ENCODE measurements at regions not wholly inside any gene's neighbourhood (a gene's known extent, or its start where the extent isn't known, plus 50 kb on each side); places are given as distances from the start of the nearest gene placed in this dataset.
A peak's percentile ranks its signal among the peaks of the same experiment; 100 is the strongest.

DNA sequence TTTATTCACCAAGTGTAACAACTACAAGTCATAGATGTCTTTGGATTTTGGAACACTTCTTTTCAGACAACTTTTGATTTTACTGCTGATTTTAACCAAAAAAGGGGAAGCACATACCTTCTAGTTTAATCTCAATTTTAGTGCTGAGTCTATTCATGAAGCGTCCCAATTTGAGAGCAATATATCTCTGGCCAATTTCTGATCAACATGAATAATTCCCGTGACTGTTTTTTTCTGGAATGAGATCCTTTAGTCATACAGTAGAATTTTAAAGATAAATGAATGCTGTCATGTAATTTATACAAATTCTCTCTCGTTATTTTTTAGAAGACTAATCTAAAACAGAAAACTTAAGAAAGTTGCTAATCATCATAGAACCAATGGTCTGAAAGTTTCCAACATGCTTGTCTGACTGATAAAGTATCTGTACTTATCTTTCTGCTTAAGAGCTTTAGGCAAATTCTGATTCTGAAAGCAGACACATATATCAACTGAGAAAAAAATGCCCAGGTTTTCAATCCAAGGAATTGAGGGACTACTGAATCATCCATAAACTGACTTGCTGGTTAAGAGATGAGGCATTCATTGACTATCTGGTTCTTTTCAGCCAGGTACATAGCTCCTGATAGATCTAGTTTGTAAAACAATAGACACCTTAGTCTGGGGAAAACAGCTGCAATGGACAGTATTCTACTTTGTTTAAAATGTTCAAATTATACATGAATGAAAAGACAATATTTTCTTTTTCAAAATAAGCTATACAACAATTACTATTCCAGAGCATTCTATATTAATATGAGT is 657.5 kb downstream of the RFPL4B start:
- Histone ChIP-seq H3K4me3 (no peak overlapping the region), H3K4me1 (no peaks in the 10 kb centered on the region), H3K9me3 (no peaks in the 10 kb centered on the region), H3K36me3 (no peaks in the 10 kb centered on the region), H3K27ac (no peak overlapping the region), H3K27me3 (no peaks in the 10 kb centered on the region)
- DNase-seq (no peak), ATAC-seq (ENCODE audit: low FRiP score in 2 of 2) (no peak)
- TF ChIP-seq, protein P1, sequence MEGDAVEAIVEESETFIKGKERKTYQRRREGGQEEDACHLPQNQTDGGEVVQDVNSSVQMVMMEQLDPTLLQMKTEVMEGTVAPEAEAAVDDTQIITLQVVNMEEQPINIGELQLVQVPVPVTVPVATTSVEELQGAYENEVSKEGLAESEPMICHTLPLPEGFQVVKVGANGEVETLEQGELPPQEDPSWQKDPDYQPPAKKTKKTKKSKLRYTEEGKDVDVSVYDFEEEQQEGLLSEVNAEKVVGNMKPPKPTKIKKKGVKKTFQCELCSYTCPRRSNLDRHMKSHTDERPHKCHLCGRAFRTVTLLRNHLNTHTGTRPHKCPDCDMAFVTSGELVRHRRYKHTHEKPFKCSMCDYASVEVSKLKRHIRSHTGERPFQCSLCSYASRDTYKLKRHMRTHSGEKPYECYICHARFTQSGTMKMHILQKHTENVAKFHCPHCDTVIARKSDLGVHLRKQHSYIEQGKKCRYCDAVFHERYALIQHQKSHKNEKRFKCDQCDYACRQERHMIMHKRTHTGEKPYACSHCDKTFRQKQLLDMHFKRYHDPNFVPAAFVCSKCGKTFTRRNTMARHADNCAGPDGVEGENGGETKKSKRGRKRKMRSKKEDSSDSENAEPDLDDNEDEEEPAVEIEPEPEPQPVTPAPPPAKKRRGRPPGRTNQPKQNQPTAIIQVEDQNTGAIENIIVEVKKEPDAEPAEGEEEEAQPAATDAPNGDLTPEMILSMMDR (IDR thresholded peaks at IDR 0.05) = no peak
- TF ChIP-seq POLR2A (IDR thresholded peaks at IDR 0.05) (no peak), EP300 (IDR thresholded peaks at IDR 0.05) (no peak), POLR2AphosphoS5 (IDR thresholded peaks at IDR 0.05) (no peak)
- 71 to 87% methylated on average over 3 of the region's 3 CpGs for WGBS, 2 donors

DNA sequence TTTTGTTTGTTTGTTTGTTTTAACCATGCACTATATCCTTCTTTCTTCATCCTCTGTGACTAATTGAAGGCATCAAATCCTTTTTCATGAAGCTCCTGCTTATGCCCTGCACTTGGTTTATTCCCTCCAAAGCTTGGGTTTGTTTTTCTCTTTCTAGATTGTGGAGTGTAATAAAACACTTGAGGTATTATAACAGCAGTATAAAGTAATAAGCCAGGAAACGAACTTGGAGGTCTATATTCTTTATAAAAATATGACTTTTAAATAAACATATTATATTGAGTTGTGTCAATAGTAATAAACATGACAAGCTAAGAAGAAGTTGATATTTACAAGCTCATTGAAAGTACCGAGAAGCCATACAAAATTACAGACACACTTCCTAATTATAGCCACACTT is 659.4 kb downstream of the RFPL4B start:
- Histone ChIP-seq H3K36me3 (no peaks in the 10 kb centered on the region), H3K27ac (no peak overlapping the region), H3K4me1 (no peaks in the 10 kb centered on the region), H3K9me3 (no peaks in the 10 kb centered on the region), H3K4me3 (no peak overlapping the region), H3K27me3 (no peaks in the 10 kb centered on the region)
- TF ChIP-seq, protein P1 (IDR thresholded peaks at IDR 0.05) = no peak
- TF ChIP-seq POLR2A (IDR thresholded peaks at IDR 0.05) = no peak
- no peak for TF ChIP-seq EP300 (IDR thresholded peaks at IDR 0.05)
- no peak for TF ChIP-seq POLR2AphosphoS5 (IDR thresholded peaks at IDR 0.05)
- WGBS, 2 donors = 76 to 78% methylated on average over 2 of the region's 2 CpGs
- DNase-seq (no peak), ATAC-seq (ENCODE audit: low FRiP score in 2 of 2) (no peak)

DNA sequence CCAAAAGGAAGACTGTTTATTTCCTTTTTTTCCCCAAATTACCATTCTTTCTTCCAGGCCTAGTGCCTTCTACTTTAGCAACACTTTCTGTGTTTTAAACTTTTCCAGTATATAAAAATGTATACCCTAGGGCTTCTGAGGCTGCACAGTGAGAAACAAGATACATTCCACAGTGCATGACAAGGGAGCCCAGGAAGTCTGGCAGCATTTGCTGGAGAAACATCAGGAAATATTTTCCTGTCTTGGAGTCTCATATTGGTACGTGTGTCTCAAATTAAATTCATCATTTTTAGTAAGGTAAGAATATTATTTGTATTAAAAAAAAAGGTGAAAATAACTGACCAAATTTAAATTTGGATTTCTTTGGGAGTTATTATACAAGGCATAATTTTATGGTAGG is 662.6 kb downstream of the RFPL4B start:
- no peaks in the 10 kb centered on the region for H3K27me3 ChIP-seq
- H3K9me3 ChIP-seq = no peaks in the 10 kb centered on the region
- no peak overlapping the region for H3K27ac ChIP-seq
- no peak overlapping the region for H3K4me3 ChIP-seq
- WGBS, 2 donors = 69 to 78% methylated on average over 1 of the region's 1 CpG
- H3K36me3 ChIP-seq = no peaks in the 10 kb centered on the region
- no peak for TF ChIP-seq EP300 (IDR thresholded peaks at IDR 0.05)
- DNase-seq (no peak), ATAC-seq (ENCODE audit: low FRiP score in 2 of 2) (no peak)
- no peaks in the 10 kb centered on the region for H3K4me1 ChIP-seq

DNA sequence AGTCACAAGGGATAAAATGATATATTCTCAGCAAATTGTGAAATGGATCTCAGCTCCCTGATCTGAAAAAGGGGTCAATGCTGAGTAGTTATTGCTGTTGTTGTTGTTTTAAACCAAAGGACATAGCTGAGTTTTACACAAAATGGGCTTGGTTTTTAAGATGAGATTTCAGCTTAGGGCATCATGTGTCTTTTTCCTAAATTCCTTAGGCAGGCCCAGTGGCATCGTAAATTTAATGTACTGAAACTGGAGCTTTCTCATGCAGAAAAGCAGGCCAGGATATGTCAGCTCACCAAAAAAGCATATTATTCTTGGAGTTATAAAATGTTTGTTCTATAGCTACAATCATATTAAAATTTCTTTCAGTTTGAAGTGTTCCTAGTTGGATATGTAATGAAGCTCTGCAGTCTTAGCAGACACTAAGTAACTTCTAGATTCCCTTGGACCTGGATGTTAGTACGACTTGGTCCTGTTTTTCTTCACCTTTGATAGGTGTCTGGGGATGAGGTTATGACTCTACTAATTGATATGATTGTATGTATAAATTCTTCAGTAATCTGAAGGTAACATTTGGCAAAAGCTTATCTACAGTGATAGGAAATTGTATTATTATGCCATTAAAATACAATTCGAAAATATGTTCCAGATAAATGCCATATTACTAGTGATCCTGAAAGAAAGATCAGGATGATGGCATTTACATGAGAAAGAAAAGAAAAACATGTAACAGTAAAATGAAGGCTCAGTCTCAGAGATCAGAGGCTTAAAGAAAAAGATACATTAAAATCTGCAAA is 663.3 kb downstream of the RFPL4B start:
- 92 to 93% methylated on average over 3 of the region's 3 CpGs for WGBS, 2 donors
- TF ChIP-seq POLR2A (IDR thresholded peaks at IDR 0.05) = no peak
- TF ChIP-seq, protein P1 (IDR thresholded peaks at IDR 0.05) = no peak
- no peak for TF ChIP-seq POLR2AphosphoS5 (IDR thresholded peaks at IDR 0.05)
- TF ChIP-seq EP300 (IDR thresholded peaks at IDR 0.05) = no peak
- Histone ChIP-seq H3K27ac (no peak overlapping the region), H3K27me3 (no peaks in the 10 kb centered on the region), H3K4me3 (no peak overlapping the region), H3K9me3 (no peaks in the 10 kb centered on the region), H3K4me1 (no peaks in the 10 kb centered on the region), H3K36me3 (no peaks in the 10 kb centered on the region)
- DNase-seq (no peak), ATAC-seq (ENCODE audit: low FRiP score in 2 of 2) (no peak)

DNA sequence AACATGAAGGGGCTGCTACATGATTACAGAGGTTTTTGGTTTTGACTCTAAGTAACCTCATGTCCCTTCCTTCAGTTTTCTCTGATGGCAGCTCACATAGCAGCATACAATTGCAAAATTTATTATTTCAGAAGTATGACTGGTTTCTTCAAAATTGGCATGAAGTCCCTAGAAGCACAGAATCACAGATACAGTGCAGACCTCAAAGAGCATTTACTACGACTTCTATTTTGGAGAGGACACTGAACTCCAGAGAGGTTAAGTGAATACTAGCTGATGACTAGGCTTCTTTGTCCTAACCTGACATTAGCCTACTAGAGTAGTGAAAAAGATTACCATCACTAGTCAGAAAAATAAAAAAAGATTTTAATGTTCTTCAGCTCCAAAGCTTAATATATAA is 664.3 kb downstream of the RFPL4B start:
- WGBS, 2 donors = 0% methylated on average over 1 of the region's 1 CpG
- no peaks in the 10 kb centered on the region for H3K27me3 ChIP-seq
- ATAC-seq (ENCODE audit: low FRiP score in 2 of 2) (peak in 1 of 2 donors; percentile 29), DNase-seq (no peak)
- H3K36me3 ChIP-seq = no peaks in the 10 kb centered on the region
- no peak overlapping the region for H3K4me3 ChIP-seq
- H3K9me3 ChIP-seq = no peaks in the 10 kb centered on the region
- TF ChIP-seq, protein P1 (IDR thresholded peaks at IDR 0.05) = no peak
- TF ChIP-seq POLR2A (IDR thresholded peaks at IDR 0.05) (no peak), EP300 (IDR thresholded peaks at IDR 0.05) (no peak), POLR2AphosphoS5 (IDR thresholded peaks at IDR 0.05) (no peak)
- no peak overlapping the region for H3K27ac ChIP-seq
- H3K4me1 ChIP-seq = no peaks in the 10 kb centered on the region
